Astrocyte (in vitro differentiated cells and primary cell): ENCODE measurements at regions not wholly inside any gene's neighbourhood (a gene's known extent, or its start where the extent isn't known, plus 50 kb on each side); places are given as distances from the start of the nearest gene placed in this dataset.
"Not testable (repeated sequence)": the region's sequence is repeated elsewhere in the genome, so short reads cannot be mapped to it uniquely, and the experiment has no call there.

ENCODE experiments used
- DNase-seq: peaks from one replicate; pipeline ENCODE4 v3.0.0-alpha.2; 2010; ENCODE audit warnings: low read depth
- FAIRE-seq: peaks from 2 replicates; lab custom pipeline; 2011; peaks lifted over from hg19 to GRCh38; lab: Jason Lieb, UNC
- H2AFZ ChIP-seq: 2 replicates; pipeline ENCODE4 v1.6.0; 2012; ENCODE audit warnings: low read depth, low read length, inconsistent platforms
- H3K27ac ChIP-seq: 2 replicates; pipeline ENCODE4 v1.5.1; 2011; ENCODE audit warnings: low read depth, low read length, inconsistent platforms
- H3K27me3 ChIP-seq: 2 replicates; pipeline ENCODE4 v1.6.0; 2011; ENCODE audit warnings: low read length, inconsistent platforms; ENCODE audit not compliant: insufficient read depth
- H3K36me3 ChIP-seq: 2 replicates; pipeline ENCODE4 v1.5.1; 2011; ENCODE audit warnings: low read length, inconsistent platforms; ENCODE audit not compliant: insufficient read depth
- H3K4me1 ChIP-seq: 2 replicates; pipeline ENCODE4 v1.5.1; 2011; ENCODE audit warnings: low read length, inconsistent platforms; ENCODE audit not compliant: insufficient read depth
- H3K4me2 ChIP-seq: 2 replicates; pipeline ENCODE4 v1.6.0; 2012; ENCODE audit warnings: low read length, inconsistent platforms
- H3K4me3 ChIP-seq: 2 replicates; pipeline ENCODE4 v1.5.1; 2011; ENCODE audit warnings: low read depth, mild to moderate bottlenecking, low read length, inconsistent platforms; ENCODE audit not compliant: insufficient read depth
- H3K79me2 ChIP-seq: 2 replicates; pipeline ENCODE4 v1.6.0; 2012; ENCODE audit warnings: mild to moderate bottlenecking, low read length, inconsistent platforms; ENCODE audit not compliant: insufficient read depth
- H3K9ac ChIP-seq: 2 replicates; pipeline ENCODE4 v1.6.0; 2012; ENCODE audit warnings: mild to moderate bottlenecking, low read length, inconsistent platforms
- H3K9me3 ChIP-seq: 2 replicates; pipeline ENCODE4 v1.5.1; 2012; ENCODE audit warnings: low read depth, mild to moderate bottlenecking, low read length, inconsistent platforms; ENCODE audit not compliant: insufficient read depth
- H4K20me1 ChIP-seq: 2 replicates; pipeline ENCODE4 v1.6.0; 2012; ENCODE audit warnings: low read length, inconsistent platforms; ENCODE audit not compliant: insufficient read depth
- H3K27ac Mint-ChIP-seq: one replicate; pipeline ENCODE4 v1.8.0; 2021; ENCODE audit warnings: mild to moderate bottlenecking, mixed read lengths; ENCODE audit not compliant: unreplicated experiment
- H3K27me3 Mint-ChIP-seq: one replicate; pipeline ENCODE4 v1.8.0; 2021; ENCODE audit warnings: low read depth, mixed read lengths; ENCODE audit not compliant: unreplicated experiment
- H3K36me3 Mint-ChIP-seq: one replicate; pipeline ENCODE4 v1.8.0; 2021; ENCODE audit warnings: low read depth, mixed read lengths; ENCODE audit not compliant: unreplicated experiment
- H3K4me1 Mint-ChIP-seq: one replicate; pipeline ENCODE4 v1.8.0; 2021; ENCODE audit warnings: low read depth, mixed read lengths; ENCODE audit not compliant: unreplicated experiment
- H3K4me3 Mint-ChIP-seq: one replicate; pipeline ENCODE4 v1.8.0; 2021; ENCODE audit warnings: mild to moderate bottlenecking, moderate library complexity, mixed read lengths; ENCODE audit not compliant: unreplicated experiment
- H3K9me3 Mint-ChIP-seq: one replicate; pipeline ENCODE4 v1.8.0; 2021; ENCODE audit warnings: mild to moderate bottlenecking, mixed read lengths; ENCODE audit not compliant: unreplicated experiment

GRCh38 chr9:65396601-65397000 is 111.6 kb upstream of the FOXD4L5 start:
- not testable (repeated sequence) for DNase-seq, H3K27me3 ChIP-seq, H3K27me3 Mint-ChIP-seq, H3K9me3 ChIP-seq, H3K9ac ChIP-seq, H3K79me2 ChIP-seq, H3K4me1 ChIP-seq, H3K36me3 Mint-ChIP-seq, H3K36me3 ChIP-seq, FAIRE-seq, H3K4me3 Mint-ChIP-seq, H3K4me1 Mint-ChIP-seq, H4K20me1 ChIP-seq, H2AFZ ChIP-seq, H3K4me3 ChIP-seq, H3K27ac ChIP-seq, H3K27ac Mint-ChIP-seq, H3K4me2 ChIP-seq
- H3K9me3 Mint-ChIP-seq = peaks cover 10% of the 10 kb centered on the region

GRCh38 chr9:65395789-65396188 is 110.8 kb upstream of the FOXD4L5 start:
- H3K9ac ChIP-seq, H4K20me1 ChIP-seq, FAIRE-seq, H3K4me1 ChIP-seq, H3K27me3 ChIP-seq, H3K9me3 ChIP-seq, DNase-seq, H3K36me3 Mint-ChIP-seq, H3K4me2 ChIP-seq, H3K27ac Mint-ChIP-seq, H3K27ac ChIP-seq, H3K36me3 ChIP-seq, H3K4me3 Mint-ChIP-seq, H3K79me2 ChIP-seq, H2AFZ ChIP-seq, H3K27me3 Mint-ChIP-seq, H3K4me1 Mint-ChIP-seq, H3K4me3 ChIP-seq: not testable (repeated sequence)
- H3K9me3 Mint-ChIP-seq = peaks cover 12% of the 10 kb centered on the region

GRCh38 chr9:65395121-65395520 is 110.1 kb upstream of the FOXD4L5 start:
- not testable (repeated sequence) for H3K4me3 ChIP-seq, H2AFZ ChIP-seq, H3K36me3 Mint-ChIP-seq, H3K36me3 ChIP-seq, H3K27ac Mint-ChIP-seq, H4K20me1 ChIP-seq, H3K27ac ChIP-seq, FAIRE-seq, H3K4me3 Mint-ChIP-seq, H3K9me3 ChIP-seq, H3K79me2 ChIP-seq, H3K27me3 Mint-ChIP-seq, H3K4me1 ChIP-seq, H3K27me3 ChIP-seq, DNase-seq, H3K4me1 Mint-ChIP-seq, H3K9ac ChIP-seq, H3K4me2 ChIP-seq
- peaks cover 11% of the 10 kb centered on the region for H3K9me3 Mint-ChIP-seq

- H2AFZ ChIP-seq, H3K4me3 Mint-ChIP-seq, H3K27me3 Mint-ChIP-seq, H3K79me2 ChIP-seq, H3K36me3 ChIP-seq, H3K36me3 Mint-ChIP-seq, H3K4me2 ChIP-seq, H3K9ac ChIP-seq, H4K20me1 ChIP-seq, H3K27me3 ChIP-seq, H3K27ac ChIP-seq, DNase-seq, H3K4me1 ChIP-seq, H3K27ac Mint-ChIP-seq, H3K9me3 ChIP-seq, H3K4me1 Mint-ChIP-seq, H3K4me3 ChIP-seq, FAIRE-seq: not testable (repeated sequence)
- peaks cover 13% of the 10 kb centered on the region for H3K9me3 Mint-ChIP-seq
These were observed 108.3 kb upstream of the FOXD4L5 start for GRCh38 chr9:65393111-65393810.

- not testable (repeated sequence) for DNase-seq, H3K27ac Mint-ChIP-seq, H3K9ac ChIP-seq
These were observed 107.6 kb upstream of the FOXD4L5 start for GRCh38 chr9:65392611-65393010.

GRCh38 chr9:65389710-65390109 is 104.7 kb upstream of the FOXD4L5 start:
- not testable (repeated sequence) for H4K20me1 ChIP-seq, H3K9ac ChIP-seq, H3K36me3 ChIP-seq, H3K36me3 Mint-ChIP-seq, H3K79me2 ChIP-seq, H3K27ac Mint-ChIP-seq, DNase-seq, H3K4me1 Mint-ChIP-seq, H3K4me3 ChIP-seq, H3K27me3 Mint-ChIP-seq, FAIRE-seq, H2AFZ ChIP-seq, H3K4me3 Mint-ChIP-seq, H3K27ac ChIP-seq, H3K4me2 ChIP-seq, H3K27me3 ChIP-seq, H3K9me3 ChIP-seq, H3K4me1 ChIP-seq
- peaks cover 18% of the 10 kb centered on the region for H3K9me3 Mint-ChIP-seq

More at GRCh38 chr9:65392611-65393010, 107.6 kb upstream of the FOXD4L5 start:
- peaks cover 13% of the 10 kb centered on the region for H3K9me3 Mint-ChIP-seq
- not testable (repeated sequence) for H2AFZ ChIP-seq, H3K36me3 ChIP-seq, H3K27me3 Mint-ChIP-seq, H3K4me1 Mint-ChIP-seq, H4K20me1 ChIP-seq, H3K9me3 ChIP-seq, H3K4me3 Mint-ChIP-seq, H3K36me3 Mint-ChIP-seq, H3K4me2 ChIP-seq, H3K27me3 ChIP-seq, FAIRE-seq, H3K27ac ChIP-seq, H3K79me2 ChIP-seq, H3K4me3 ChIP-seq, H3K4me1 ChIP-seq
